ENCODE measurements at regions not wholly inside any gene's neighbourhood (a gene's known extent, or its start where the extent isn't known, plus 50 kb on each side); places are given as distances from the start of the nearest gene placed in this dataset.

- no peaks in the 10 kb centered on the region for H3K27me3 ChIP-seq (replicated peaks in 1 of 2; ENCODE audit: control insufficient read depth in 2 of 2, insufficient read depth in 2 of 2, low read length in 1 of 2)
- CTCF ChIA-PET, result interaction anchor here (1.0 to 1.5 kb wide), 2 partner anchors 11 to 15 kb away, joined by 3 to 5 read pairs; no protein-coding TSS in a partner anchor
- H4K20me1 ChIP-seq (ENCODE audit: control insufficient read depth, insufficient read depth), result no peaks in the 10 kb centered on the region
- no peak overlapping the region for H3K4me2 ChIP-seq (ENCODE audit: control insufficient read depth, insufficient read depth)
- POLR2A ChIA-PET, result no interaction called here
- in situ Hi-C loops (cut with MboI), result no loop called here
- H3K4me1 ChIP-seq (ENCODE audit: control insufficient read depth, insufficient read depth, low read length), result no peaks in the 10 kb centered on the region
- no peaks in the 10 kb centered on the region for H3K36me3 ChIP-seq (ENCODE audit: control insufficient read depth in 2 of 2, insufficient read depth in 2 of 2, low read length in 1 of 2)
- intact Hi-C loops (cut with micrococcal nuclease; ENCODE audit: unreplicated experiment), result no loop called here
- SMC1A ChIA-PET (ENCODE audit: uncharacterized antibody, unreplicated experiment), result interaction anchor here (0.9 kb wide), 1 partner anchor 9 kb away, joined by 4 read pairs; no protein-coding TSS in a partner anchor
- ATAC-seq (no peak), DNase-seq (ENCODE audit: low read depth, low spot score) (no peak), FAIRE-seq (no peak)
- no peak overlapping the region for H3K4me3 ChIP-seq
- RAD21 ChIA-PET (ENCODE audit: unreplicated experiment), result no interaction called here
- no TSS peak for BruUV-seq (replicated peaks)
- TF ChIP-seq ESRRA (IDR thresholded peaks at IDR 0.05; ENCODE audit: low read length) (no peak), ZZZ3 (IDR thresholded peaks at IDR 0.05; ENCODE audit: control insufficient read depth, insufficient read length, low read depth) (no peak), PRDM15 (CRISPR knock-in tag; IDR thresholded peaks at IDR 0.05) (no peak), ZSCAN29 (IDR thresholded peaks at IDR 0.05) (no peak)
- H3K9me3 ChIP-seq (replicated peaks; ENCODE audit: control insufficient read depth, insufficient read depth, low read length), result no peaks in the 10 kb centered on the region; the same call in 2 of the 3 replicates
- no peaks in the 10 kb centered on the region for H3K79me2 ChIP-seq (ENCODE audit: control insufficient read depth, insufficient read depth, low read length)
- H3K27ac ChIP-seq (ENCODE audit: control insufficient read depth, insufficient read depth), result no peak overlapping the region
- no peak overlapping the region for H2AFZ ChIP-seq (ENCODE audit: control insufficient read depth, low read depth, low read length)
- H3K9ac ChIP-seq (ENCODE audit: control insufficient read depth, insufficient read depth, low read length), result no peak overlapping the region
- WGBS (ENCODE audit: insufficient coverage, insufficient replicate concordance, low lambda C conversion rate, missing lambda C conversion rate), result 3% methylated on average over 2 of the region's 2 CpGs
Observed at GRCh38 chr9:78109075-78109474, 77.5 kb upstream of the GNAQ start.
